H1 (cell line): ENCODE measurements at regions not wholly inside any gene's neighbourhood (a gene's known extent, or its start where the extent isn't known, plus 50 kb on each side); places are given as distances from the start of the nearest gene placed in this dataset.

Source experiments
- CTCF ChIA-PET: fragments of 300-600 bp; sonication (Branson Sonifier 250); formaldehyde crosslinking; loops from one replicate; lab custom pipeline; 2021; ENCODE audit not compliant: partially characterized antibody; lab: Charles Lee
- POLR2A ChIA-PET: fragments of 300-600 bp; sonication (Branson Sonifier 250); formaldehyde crosslinking; loops from one replicate; lab custom pipeline; 2021; ENCODE audit warnings: inconsistent platforms; ENCODE audit not compliant: partially characterized antibody; lab: Charles Lee
- DNase-seq, 2 experiments: peaks; one replicate each; pipeline versions ENCODE4 v3.0.0 to v3.0.0-alpha.2; 2010 to 2022; ENCODE audit warnings: low spot score in 2 of 2, low read depth in 1 of 2, mixed read lengths in 1 of 2
- FAIRE-seq: peaks from 2 replicates; lab custom pipeline; 2011; peaks lifted over from hg19 to GRCh38; lab: Jason Lieb, UNC
- H2AFZ ChIP-seq: 2 replicates; pipeline ENCODE4 v1.8.1; 2012; ENCODE audit warnings: low read length, inconsistent platforms
- H2AK5ac ChIP-seq: 2 replicates; pipeline ENCODE4 v1.6.1; 2013; ENCODE audit warnings: low read depth, low read length
- H2BK120ac ChIP-seq: replicated peaks from 2 replicates; pipeline ENCODE3; 2013; ENCODE audit warnings: low read depth, low read length, inconsistent platforms
- H2BK12ac ChIP-seq: 2 replicates; pipeline ENCODE4 v1.6.1; 2013; ENCODE audit warnings: low read depth, low read length
- H2BK15ac ChIP-seq: 2 replicates; pipeline ENCODE4 v1.6.1; 2013; ENCODE audit warnings: low read length
- H2BK20ac ChIP-seq: 2 replicates; pipeline ENCODE4 v1.6.1; 2013; ENCODE audit warnings: low read length
- H2BK5ac ChIP-seq: 2 replicates; pipeline ENCODE4 v1.6.1; 2013; ENCODE audit warnings: low read depth, low read length
- H3K14ac ChIP-seq: 2 replicates; pipeline ENCODE4 v1.6.1; 2013; ENCODE audit warnings: inconsistent platforms; ENCODE audit not compliant: insufficient read length
- H3K18ac ChIP-seq: 2 replicates; pipeline ENCODE4 v1.6.1; 2013; ENCODE audit warnings: low read length; ENCODE audit errors: extremely low read depth
- H3K23ac ChIP-seq: 2 replicates; pipeline ENCODE4 v1.6.1; 2013; ENCODE audit warnings: inconsistent platforms; ENCODE audit not compliant: insufficient read length
- H3K23me2 ChIP-seq: 2 replicates; pipeline ENCODE4 v1.6.1; 2013; ENCODE audit warnings: low read depth, low read length
- H3K27ac ChIP-seq: 2 replicates; pipeline ENCODE4 v1.6.1; 2011; ENCODE audit warnings: low read depth, low read length, inconsistent platforms
- H3K27me3 ChIP-seq, 4 experiments: replicated peaks in 1 of 4; 1 replicate in 1 of 4; 2 replicates in 3 of 4; pipeline versions ENCODE4 v1.6.1 to v1.8.1; 2011 to 2013; ENCODE audit warnings: low read length in 3 of 4, mild to moderate bottlenecking in 3 of 4, inconsistent platforms in 2 of 4, mixed read lengths in 2 of 4, moderate library complexity in 1 of 4; ENCODE audit not compliant: control insufficient read depth in 3 of 4, insufficient read depth in 3 of 4; ENCODE audit errors: extremely low read depth in 1 of 4
- H3K36me3 ChIP-seq, 4 experiments: 2 replicates each; pipeline versions ENCODE4 v1.6.1 to v1.8.1; 2011 to 2013; ENCODE audit warnings: mild to moderate bottlenecking in 4 of 4, low read length in 3 of 4, moderate library complexity in 2 of 4, control low read depth in 1 of 4, inconsistent platforms in 1 of 4; ENCODE audit not compliant: insufficient read depth in 4 of 4, control insufficient read depth in 2 of 4
- H3K4ac ChIP-seq: replicated peaks from 2 replicates; pipeline ENCODE3; 2013; ENCODE audit warnings: low read length, low read depth, mixed read lengths, inconsistent platforms; ENCODE audit not compliant: insufficient read length
- H3K4me1 ChIP-seq, 4 experiments: replicated peaks in 1 of 4; 1 replicate in 1 of 4; 2 replicates in 3 of 4; pipeline versions ENCODE4 v1.6.1 to v1.8.1; 2011 to 2013; ENCODE audit warnings: low read length in 3 of 4, inconsistent platforms in 2 of 4, mixed read lengths in 1 of 4; ENCODE audit not compliant: insufficient read depth in 4 of 4, control insufficient read depth in 3 of 4
- H3K4me2 ChIP-seq, 2 experiments: 2 replicates each; pipeline versions ENCODE4 v1.6.1 to v1.8.1; 2011 to 2013; ENCODE audit warnings: low read depth in 2 of 2, low read length in 2 of 2, control low read depth in 1 of 2, inconsistent platforms in 1 of 2, mild to moderate bottlenecking in 1 of 2; ENCODE audit not compliant: insufficient read depth in 1 of 2
- H3K4me3 ChIP-seq, 4 experiments: fragments of 200-600, 300-600 bp in 1 of 4; sonication (generic), shearing (Covaris generic), sonication (Bioruptor Twin) in 1 of 4; 2 replicates each; pipeline versions ENCODE4 v1.5.1 to v1.8.1; 2011 to 2016; ENCODE audit warnings: low read length in 4 of 4, low read depth in 3 of 4, control low read depth in 2 of 4, inconsistent platforms in 2 of 4, mild to moderate bottlenecking in 2 of 4, mixed read lengths in 1 of 4, moderate library complexity in 1 of 4; ENCODE audit not compliant: insufficient read depth in 2 of 4; ENCODE audit errors: extremely low read depth in 1 of 4
- H3K56ac ChIP-seq: replicated peaks from 2 replicates; pipeline ENCODE3; 2013; ENCODE audit warnings: low read depth, mild to moderate bottlenecking, mixed read lengths, low read length, inconsistent platforms; ENCODE audit not compliant: insufficient read length
- H3K79me1 ChIP-seq: 2 replicates; pipeline ENCODE4 v1.6.1; 2013; ENCODE audit warnings: low read depth, low read length, control low read depth
- H3K79me2 ChIP-seq, 2 experiments: 2 replicates each; pipeline versions ENCODE4 v1.6.1 to v1.8.1; 2012 to 2013; ENCODE audit warnings: low read length in 2 of 2, mild to moderate bottlenecking in 2 of 2, inconsistent platforms in 1 of 2; ENCODE audit not compliant: insufficient read depth in 2 of 2, control insufficient read depth in 1 of 2
- H3K9ac ChIP-seq, 4 experiments: replicated peaks in 1 of 4; 1 replicate in 1 of 4; 2 replicates in 3 of 4; pipeline versions ENCODE4 v1.6.1 to v1.8.1; 2011 to 2013; ENCODE audit warnings: low read depth in 3 of 4, low read length in 3 of 4, control low read depth in 2 of 4, mild to moderate bottlenecking in 2 of 4, moderate library complexity in 2 of 4, inconsistent platforms in 1 of 4; ENCODE audit errors: extremely low read depth in 1 of 4
- H3K9me3 ChIP-seq, 2 experiments: 2 replicates each; pipeline versions ENCODE4 v1.6.1 to v1.8.1; 2012 to 2013; ENCODE audit warnings: mild to moderate bottlenecking in 2 of 2, moderate library complexity in 2 of 2, control low read depth in 1 of 2, inconsistent platforms in 1 of 2, low read depth in 1 of 2, low read length in 1 of 2, mixed read lengths in 1 of 2; ENCODE audit not compliant: insufficient read depth in 2 of 2
- H4K20me1 ChIP-seq, 2 experiments: replicated peaks in 1 of 2; 2 replicates each; pipeline versions ENCODE3 to v1.8.1; 2011 to 2013; ENCODE audit warnings: inconsistent platforms in 2 of 2, low read length in 2 of 2, mild to moderate bottlenecking in 1 of 2; ENCODE audit not compliant: insufficient read depth in 2 of 2, control insufficient read depth in 1 of 2
- H4K5ac ChIP-seq: 2 replicates; pipeline ENCODE4 v1.6.1; 2013; ENCODE audit warnings: low read length, low read depth, mixed read lengths, inconsistent platforms; ENCODE audit not compliant: insufficient read length
- H4K8ac ChIP-seq: 2 replicates; pipeline ENCODE4 v1.8.0; 2013; ENCODE audit warnings: mild to moderate bottlenecking, moderate library complexity, low read length, inconsistent platforms; ENCODE audit not compliant: insufficient read depth; ENCODE audit errors: extremely low read depth
- H4K91ac ChIP-seq: replicated peaks from 2 replicates; pipeline ENCODE3; 2013; ENCODE audit warnings: low read length, mixed read lengths, inconsistent platforms; ENCODE audit not compliant: insufficient read length
- ATF2 ChIP-seq: IDR thresholded peaks from 2 replicates; pipeline ENCODE4 v1.6.1; 2012; ENCODE audit warnings: low read length, inconsistent platforms
- GABPA ChIP-seq: IDR thresholded peaks from 2 replicates; pipeline ENCODE4 v1.6.1; 2011; ENCODE audit warnings: mild to moderate bottlenecking, low read length, moderate library complexity, borderline replicate concordance; ENCODE audit not compliant: insufficient read depth
- KDM4A ChIP-seq: IDR thresholded peaks from one replicate; pipeline ENCODE4 v1.7.1; 2012; ENCODE audit warnings: low read depth, mild to moderate bottlenecking, moderate library complexity, low read length, inconsistent platforms; ENCODE audit not compliant: severe bottlenecking
- YY1 ChIP-seq: IDR thresholded peaks from 2 replicates; pipeline ENCODE4 v1.6.1; 2011; ENCODE audit warnings: low read depth, mild to moderate bottlenecking, low read length
- WGBS, 2 experiments: shearing (Covaris generic) in 1 of 2; methylation state at CpG; one replicate each; pipeline versions ENCODE4 v1.1.6 to v1.1.7; 2013 to 2015; ENCODE audit warnings: low lambda C conversion rate in 2 of 2, mixed read lengths in 2 of 2, inconsistent platforms in 1 of 2, low coverage in 1 of 2, missing lambda C conversion rate in 1 of 2; ENCODE audit not compliant: insufficient replicate concordance in 2 of 2, insufficient coverage in 1 of 2, insufficient read length in 1 of 2; ENCODE audit errors: extremely low coverage in 1 of 2, missing lambda C conversion rate in 1 of 2; 5-methylcytosine and 5-hydroxymethylcytosine counted together

DNA sequence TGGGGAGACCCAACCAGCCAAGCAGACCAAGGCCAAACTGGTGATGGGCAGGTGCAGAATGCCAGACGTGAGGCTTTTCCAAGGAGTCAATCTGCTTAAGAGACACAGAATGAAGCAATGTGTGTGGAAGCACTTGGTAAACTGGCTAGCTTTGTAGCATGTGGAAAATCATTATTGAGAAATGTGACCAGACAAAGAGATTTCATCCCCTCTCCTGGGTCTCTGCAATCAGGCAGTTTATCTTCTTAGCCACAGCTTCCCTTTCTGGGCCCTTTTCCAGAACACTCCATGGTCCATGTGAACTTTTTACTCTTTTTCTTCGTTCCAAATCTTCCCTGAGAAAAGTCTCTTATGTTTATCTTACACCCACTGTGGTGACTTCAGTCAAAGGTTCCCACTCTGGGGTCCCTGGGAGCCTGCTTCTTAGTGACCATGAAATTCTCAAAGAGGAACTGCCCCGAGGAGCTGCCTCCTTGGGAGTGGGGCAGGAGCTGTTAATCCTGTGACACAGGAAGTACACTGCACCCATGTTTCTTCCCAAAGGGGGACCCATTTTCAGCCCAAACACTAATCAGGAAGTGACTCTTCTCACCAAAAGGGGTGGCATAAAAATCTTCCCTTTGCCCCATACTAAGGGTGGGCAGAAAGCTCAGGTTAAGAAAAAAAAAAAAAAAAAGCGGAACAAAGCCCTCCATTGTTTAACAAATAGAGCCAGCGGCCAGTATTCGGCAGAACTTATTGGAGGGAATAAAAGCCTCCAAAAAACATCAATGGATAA lies 346.2 kb upstream of the ASIC2 start:
- H4K5ac ChIP-seq = no peak overlapping the region
- no peak overlapping the region for H3K56ac ChIP-seq
- ChIA-PET CTCF (interaction anchor here (0.8 to 2.4 kb wide), 7 partner anchors 9 to 119 kb away, joined by 3 to 7 read pairs (median 4); no protein-coding TSS in a partner anchor), POLR2A (no interaction called here)
- H2AFZ ChIP-seq = peak overlapping the region; percentile 72
- H3K4ac ChIP-seq = no peak overlapping the region
- no peak overlapping the region for H3K9ac ChIP-seq
- H2BK20ac ChIP-seq = no peak overlapping the region
- H2BK15ac ChIP-seq = no peak overlapping the region
- H2BK12ac ChIP-seq = no peak overlapping the region
- H4K8ac ChIP-seq = no peak overlapping the region
- peak; percentile 85; the same call in 1 of the 2 replicates for TF ChIP-seq GABPA
- TF ChIP-seq ATF2 = no peak
- 0 out of 2 replicates have a peak, but pooled peaks have one; percentile 43 for TF ChIP-seq YY1
- no peak for TF ChIP-seq KDM4A
- H3K9me3 ChIP-seq = peaks cover 5 to 12% of the 10 kb centered on the region in 2 experiments
- H2BK120ac ChIP-seq = no peak overlapping the region
- H4K20me1 ChIP-seq = no peaks in the 10 kb centered on the region
- FAIRE-seq = no peak
- WGBS, 2 experiments = 58% methylated on average over 5 of the region's 6 CpGs; no CpG with 5 or more reads in 1 of the 2 experiments
- no peak overlapping the region for H4K91ac ChIP-seq
- H3K79me1 ChIP-seq = no peaks in the 10 kb centered on the region
- no peaks in the 10 kb centered on the region for H3K79me2 ChIP-seq
- peaks cover 0 to 5% (median 0%) of the 10 kb centered on the region in 4 experiments; a peak in 2 of 8 replicates for H3K36me3 ChIP-seq
- peak overlapping the region in 2 of 4 experiments; percentile 8 to 37; a peak in 3 of 8 replicates for H3K4me3 ChIP-seq
- H3K18ac ChIP-seq = no peak overlapping the region
- DNase-seq = no peak
- peak overlapping the region; percentile 40 to 45; a peak in 3 of 4 replicates for H3K4me2 ChIP-seq
- no peak overlapping the region for H3K23ac ChIP-seq
- no peak overlapping the region for H2BK5ac ChIP-seq
- H3K23me2 ChIP-seq = peaks cover 3% of the 10 kb centered on the region; the same call in 1 of the 2 replicates
- no peak overlapping the region for H3K14ac ChIP-seq
- no peaks in the 10 kb centered on the region for H3K27me3 ChIP-seq
- H3K4me1 ChIP-seq = peaks cover 6 to 21% (median 10%) of the 10 kb centered on the region in 4 experiments; a peak in 4 of 7 replicates
- H3K27ac ChIP-seq = no peak overlapping the region
- H2AK5ac ChIP-seq = no peak overlapping the region
